GM23338 (cell line): ENCODE measurements at regions not wholly inside any gene's neighbourhood (a gene's known extent, or its start where the extent isn't known, plus 50 kb on each side); places are given as distances from the start of the nearest gene placed in this dataset.

Experiments used
- ATAC-seq: fragments of 200-7000 bp; cut with Tn5 transposase; 3 replicates; pipeline ENCODE4 v1.9.1; 2020
- DNase-seq: peaks from one replicate; pipeline ENCODE4 v3.0.0-alpha.2; 2015; ENCODE audit warnings: low spot score
- H2AFZ ChIP-seq: fragments of 200-600 bp; sonication (generic); 2 replicates; pipeline ENCODE4 v1.8.0; 2016; ENCODE audit warnings: antibody characterized with exemption, mild to moderate bottlenecking, moderate library complexity
- H3F3A ChIP-seq: fragments of 200-600 bp; sonication (generic); replicated peaks from 2 replicates; pipeline ENCODE4 v1.8.0; 2017; ENCODE audit warnings: antibody characterized with exemption, mixed run types, low read depth
- H3K27ac ChIP-seq: fragments of 200-600 bp; sonication (generic); 2 replicates; pipeline ENCODE4 v1.6.1; 2016; ENCODE audit warnings: low read depth
- H3K27me3 ChIP-seq: fragments of 200-600 bp; sonication (generic); 2 replicates; pipeline ENCODE4 v1.8.0; 2016; ENCODE audit warnings: mild to moderate bottlenecking, mixed run types, moderate library complexity; ENCODE audit not compliant: insufficient read depth
- H3K36me3 ChIP-seq: fragments of 200-600 bp; sonication (generic); 2 replicates; pipeline ENCODE4 v1.8.0; 2016; ENCODE audit warnings: mild to moderate bottlenecking; ENCODE audit not compliant: insufficient read depth
- H3K4me1 ChIP-seq: fragments of 200-600 bp; sonication (generic); 2 replicates; pipeline ENCODE4 v1.8.0; 2016; ENCODE audit warnings: mild to moderate bottlenecking, moderate library complexity; ENCODE audit not compliant: insufficient read depth
- H3K4me2 ChIP-seq: fragments of 200-600 bp; sonication (generic); 2 replicates; pipeline ENCODE4 v1.7.1; 2017; ENCODE audit warnings: mixed run types
- H3K4me3 ChIP-seq: fragments of 200-600 bp; sonication (generic); 2 replicates; pipeline ENCODE4 v1.6.1; 2016; ENCODE audit warnings: mixed run types
- H3K79me2 ChIP-seq: fragments of 200-600 bp; sonication (generic); replicated peaks from 2 replicates; pipeline ENCODE4 v1.8.0; 2017; ENCODE audit warnings: mild to moderate bottlenecking; ENCODE audit not compliant: insufficient read depth
- H3K9me2 ChIP-seq: fragments of 200-600 bp; sonication (generic); 2 replicates; pipeline ENCODE4 v1.8.0; 2017; ENCODE audit not compliant: insufficient read depth
- H4K20me1 ChIP-seq: fragments of 200-600 bp; sonication (generic); replicated peaks from 2 replicates; pipeline ENCODE4 v1.8.0; 2017; ENCODE audit warnings: mild to moderate bottlenecking; ENCODE audit not compliant: insufficient read depth
- H3K27ac Mint-ChIP-seq: 2 replicates; pipeline ENCODE4 v1.8.0; 2020; ENCODE audit warnings: inconsistent platforms, mild to moderate bottlenecking, moderate library complexity, mixed read lengths
- H3K27me3 Mint-ChIP-seq: 3 replicates; pipeline ENCODE4 v1.8.0; 2022; ENCODE audit warnings: low read depth, mild to moderate bottlenecking, moderate library complexity, mixed read lengths, inconsistent platforms; ENCODE audit not compliant: insufficient read depth, poor library complexity
- H3K36me3 Mint-ChIP-seq: 3 replicates; pipeline ENCODE4 v1.8.0; 2021; ENCODE audit warnings: low read depth, mild to moderate bottlenecking, inconsistent platforms, moderate library complexity, mixed read lengths
- H3K4me1 Mint-ChIP-seq: 3 replicates; pipeline ENCODE4 v1.8.0; 2020; ENCODE audit warnings: mild to moderate bottlenecking, inconsistent platforms, mixed read lengths
- H3K4me3 Mint-ChIP-seq: 3 replicates; pipeline ENCODE4 v1.8.0; 2021; ENCODE audit warnings: moderate library complexity, mild to moderate bottlenecking, inconsistent platforms, mixed read lengths
- H3K9me3 Mint-ChIP-seq: 3 replicates; pipeline ENCODE4 v1.8.0; 2020; ENCODE audit warnings: moderate library complexity, mild to moderate bottlenecking, inconsistent platforms, mixed read lengths
- CREB1 ChIP-seq: fragments of 250-450 bp; sonication (Bioruptor Pico); IDR thresholded peaks from 2 replicates; pipeline ENCODE4 v1.5.0; 2020; ENCODE audit warnings: low read depth, mild to moderate bottlenecking, moderate library complexity
- CTCF ChIP-seq, 2 experiments: fragments of 200-600 bp in 1 of 2; sonication (generic) in 1 of 2; conservative IDR thresholded peaks; 2 replicates each; pipeline versions ENCODE4 v1.5.1 to v1.6.1; 2016 to 2017; ENCODE audit warnings: antibody characterized with exemption in 2 of 2, low read depth in 2 of 2, mild to moderate bottlenecking in 2 of 2, moderate library complexity in 1 of 2
- EZH2 ChIP-seq: fragments of 200-600 bp; sonication (generic); IDR thresholded peaks from one replicate; pipeline ENCODE4 v1.8.0; 2017; ENCODE audit warnings: antibody characterized with exemption, mild to moderate bottlenecking, low read depth; ENCODE audit not compliant: unreplicated experiment
- EZH2phosphoT487 ChIP-seq: fragments of 200-600 bp; sonication (generic); IDR thresholded peaks from one replicate; pipeline ENCODE4 v1.8.1; 2018; ENCODE audit warnings: antibody characterized with exemption; ENCODE audit not compliant: unreplicated experiment
- JUNB ChIP-seq: IDR thresholded peaks from one replicate; pipeline ENCODE4 v1.6.1; 2016; ENCODE audit warnings: antibody characterized with exemption; ENCODE audit not compliant: unreplicated experiment
- NANOG ChIP-seq: IDR thresholded peaks from 2 replicates; pipeline ENCODE4 v1.6.1; 2016; ENCODE audit warnings: antibody characterized with exemption, borderline replicate concordance
- POLR2AphosphoS5 ChIP-seq: IDR thresholded peaks from 2 replicates; pipeline ENCODE4 v1.6.1; 2016; ENCODE audit warnings: antibody characterized with exemption, low read depth
- REST ChIP-seq: IDR thresholded peaks from one replicate; pipeline ENCODE4 v1.6.1; 2018; ENCODE audit warnings: antibody characterized with exemption; ENCODE audit not compliant: unreplicated experiment
- ZNF114 ChIP-seq: fragments of 250-450 bp; sonication (Bioruptor Pico); IDR thresholded peaks from 2 replicates; pipeline ENCODE4 v1.5.0; 2020; ENCODE audit warnings: mild to moderate bottlenecking, moderate library complexity
- ZNF331 ChIP-seq: fragments of 250-450 bp; sonication (Bioruptor Pico); IDR thresholded peaks from 2 replicates; pipeline ENCODE4 v1.5.0; 2020; ENCODE audit warnings: low read depth, mild to moderate bottlenecking, moderate library complexity
- ZNF462 ChIP-seq: fragments of 250-450 bp; sonication (Bioruptor Pico); IDR thresholded peaks from 2 replicates; pipeline ENCODE4 v1.5.0; 2020; ENCODE audit warnings: mild to moderate bottlenecking, moderate library complexity

DNA sequence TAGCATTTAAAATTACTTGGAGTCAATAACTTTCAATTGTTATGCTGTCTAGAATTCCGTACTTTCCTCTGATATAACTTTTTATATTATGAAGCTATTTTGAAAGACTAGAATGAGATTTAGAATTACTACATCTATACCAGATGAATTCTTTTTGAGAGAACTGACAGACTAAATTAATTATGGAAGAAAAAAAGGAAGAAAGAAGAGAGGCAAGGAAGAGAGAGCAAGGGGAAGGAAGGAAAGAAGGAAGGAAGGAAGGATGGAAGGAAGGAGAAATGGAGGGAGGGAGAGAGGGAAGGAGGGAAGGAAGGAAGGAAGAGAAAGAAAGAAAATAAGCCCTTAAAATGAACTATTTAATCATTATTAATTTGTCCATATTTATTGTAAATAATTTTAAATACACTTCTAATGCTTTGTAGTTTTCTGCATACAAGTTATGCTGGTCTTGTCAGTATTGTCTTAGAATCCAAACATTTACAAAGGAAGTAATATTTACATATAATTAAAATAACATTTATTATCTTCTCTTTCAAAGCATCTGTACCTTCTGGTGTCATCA is 280.4 kb upstream of the HSF2 start:
- H3K27me3 Mint-ChIP-seq = no peaks in the 10 kb centered on the region
- Histone ChIP-seq H3K27ac (no peak overlapping the region), H3K36me3 (no peaks in the 10 kb centered on the region), H3K79me2 (no peaks in the 10 kb centered on the region), H4K20me1 (no peaks in the 10 kb centered on the region), H2AFZ (no peak overlapping the region), H3K4me2 (no peak overlapping the region), H3K27me3 (no peaks in the 10 kb centered on the region), H3K9me2 (no peaks in the 10 kb centered on the region; the same call in 1 of the 2 replicates), H3K4me1 (no peaks in the 10 kb centered on the region), H3K4me3 (no peak overlapping the region), H3F3A (no peaks in the 10 kb centered on the region)
- no peak overlapping the region for H3K27ac Mint-ChIP-seq
- H3K4me3 Mint-ChIP-seq = no peak overlapping the region
- ATAC-seq (no peak), DNase-seq (no peak)
- H3K9me3 Mint-ChIP-seq = no peaks in the 10 kb centered on the region
- H3K36me3 Mint-ChIP-seq = no peaks in the 10 kb centered on the region
- TF ChIP-seq EZH2phosphoT487 = no peak
- TF ChIP-seq JUNB = no peak
- TF ChIP-seq POLR2AphosphoS5 = no peak
- TF ChIP-seq CREB1 = no peak
- no peak for TF ChIP-seq EZH2
- TF ChIP-seq NANOG = no peak
- no peak for TF ChIP-seq ZNF331 (CRISPR knock-in tag)
- TF ChIP-seq ZNF114 (CRISPR knock-in tag) = no peak
- TF ChIP-seq CTCF (conservative IDR thresholded peaks at IDR 0.05; ENCODE audit: low read depth in 2 of 2) = no peak
- H3K4me1 Mint-ChIP-seq = no peaks in the 10 kb centered on the region

GRCh38 chr6:122122202-122122601 is 277.2 kb upstream of the HSF2 start:
- Histone ChIP-seq H3K9me2 (no peaks in the 10 kb centered on the region; the same call in 1 of the 2 replicates), H3F3A (no peaks in the 10 kb centered on the region), H3K27ac (no peak overlapping the region), H3K27me3 (no peaks in the 10 kb centered on the region), H3K4me3 (no peak overlapping the region), H3K4me2 (no peak overlapping the region), H3K4me1 (no peaks in the 10 kb centered on the region), H2AFZ (no peak overlapping the region), H3K79me2 (no peaks in the 10 kb centered on the region), H3K36me3 (no peaks in the 10 kb centered on the region), H4K20me1 (no peaks in the 10 kb centered on the region)
- Mint-ChIP-seq H3K27me3 (no peaks in the 10 kb centered on the region), H3K4me1 (no peaks in the 10 kb centered on the region), H3K36me3 (no peaks in the 10 kb centered on the region), H3K4me3 (no peak overlapping the region), H3K9me3 (no peaks in the 10 kb centered on the region), H3K27ac (0 out of 2 replicates have a peak overlapping the region, but pooled peaks have one; percentile 27)
- no peak for DNase-seq
- ATAC-seq = no peak
- TF ChIP-seq EZH2 (no peak), ZNF462 (CRISPR knock-in tag) (no peak), REST (no peak), EZH2phosphoT487 (no peak), CREB1 (no peak), ZNF331 (CRISPR knock-in tag) (no peak)
